Trophoblast cell (in vitro differentiated cells and primary cell): ENCODE measurements at regions not wholly inside any gene's neighbourhood (a gene's known extent, or its start where the extent isn't known, plus 50 kb on each side); places are given as distances from the start of the nearest gene placed in this dataset.

Experiments used
- DNase-seq, 2 donors: peaks; one replicate each; pipeline ENCODE4 v3.0.0-alpha.2; 2016
- H2AFZ ChIP-seq: 2 replicates; pipeline ENCODE4 v1.6.1; 2013; ENCODE audit warnings: low read length, moderate library complexity, mild to moderate bottlenecking; ENCODE audit not compliant: insufficient read depth, poor library complexity
- H2AK5ac ChIP-seq: 2 replicates; pipeline ENCODE4 v1.6.1; 2013; ENCODE audit warnings: mild to moderate bottlenecking, low read length
- H2BK120ac ChIP-seq: 2 replicates; pipeline ENCODE4 v1.6.1; 2013; ENCODE audit warnings: low read length, mild to moderate bottlenecking, moderate library complexity; ENCODE audit not compliant: insufficient read depth, poor library complexity
- H2BK12ac ChIP-seq: 2 replicates; pipeline ENCODE4 v1.6.1; 2013; ENCODE audit warnings: mild to moderate bottlenecking, low read length, moderate library complexity
- H2BK5ac ChIP-seq: 2 replicates; pipeline ENCODE4 v1.6.1; 2013; ENCODE audit warnings: low read length, low read depth, moderate library complexity, mild to moderate bottlenecking; ENCODE audit not compliant: poor library complexity
- H3K14ac ChIP-seq: 2 replicates; pipeline ENCODE4 v1.6.1; 2013; ENCODE audit warnings: mild to moderate bottlenecking, low read length
- H3K18ac ChIP-seq: 2 replicates; pipeline ENCODE4 v1.6.1; 2013; ENCODE audit warnings: mild to moderate bottlenecking, low read length
- H3K23ac ChIP-seq: 2 replicates; pipeline ENCODE4 v1.6.1; 2013; ENCODE audit warnings: low read length
- H3K27ac ChIP-seq: 2 replicates; pipeline ENCODE4 v1.5.1; 2013; ENCODE audit warnings: low read depth, mild to moderate bottlenecking, inconsistent platforms, low read length, moderate library complexity
- H3K27me3 ChIP-seq: 2 replicates; pipeline ENCODE4 v1.6.1; 2013; ENCODE audit warnings: inconsistent platforms, mild to moderate bottlenecking, low read length, moderate library complexity; ENCODE audit not compliant: insufficient read depth
- H3K36me3 ChIP-seq, 2 experiments: 1 replicate in 1 of 2; 2 replicates in 1 of 2; pipeline ENCODE4 v1.6.1; 2013; ENCODE audit warnings: low read length in 2 of 2, mild to moderate bottlenecking in 2 of 2, moderate library complexity in 1 of 2; ENCODE audit not compliant: insufficient read depth in 2 of 2, control insufficient read depth in 1 of 2
- H3K4ac ChIP-seq: 2 replicates; pipeline ENCODE4 v1.6.1; 2013; ENCODE audit warnings: low read depth, mild to moderate bottlenecking, low read length, moderate library complexity
- H3K4me1 ChIP-seq, 2 experiments: 1 replicate in 1 of 2; 2 replicates in 1 of 2; pipeline ENCODE4 v1.6.1; 2013; ENCODE audit warnings: low read length in 2 of 2, mild to moderate bottlenecking in 2 of 2, moderate library complexity in 1 of 2; ENCODE audit not compliant: insufficient read depth in 2 of 2, control insufficient read depth in 1 of 2
- H3K4me2 ChIP-seq: 2 replicates; pipeline ENCODE4 v1.6.1; 2013; ENCODE audit warnings: inconsistent platforms, mild to moderate bottlenecking, low read length, moderate library complexity
- H3K4me3 ChIP-seq: 2 replicates; pipeline ENCODE4 v1.5.1; 2013; ENCODE audit warnings: mild to moderate bottlenecking, low read depth, low read length, inconsistent platforms
- H3K79me1 ChIP-seq: one replicate; pipeline ENCODE4 v1.6.1; 2013; ENCODE audit warnings: low read length
- H3K79me2 ChIP-seq: 2 replicates; pipeline ENCODE4 v1.6.1; 2013; ENCODE audit warnings: low read length, mild to moderate bottlenecking; ENCODE audit not compliant: control insufficient read depth, insufficient read depth, poor library complexity
- H3K9ac ChIP-seq: 2 replicates; pipeline ENCODE4 v1.6.1; 2013; ENCODE audit warnings: mild to moderate bottlenecking, low read length
- H3K9me3 ChIP-seq: 2 replicates; pipeline ENCODE4 v1.6.1; 2013; ENCODE audit warnings: low read depth, mild to moderate bottlenecking, control low read depth, inconsistent platforms, low read length; ENCODE audit not compliant: insufficient read depth
- H4K12ac ChIP-seq: 2 replicates; pipeline ENCODE4 v1.6.1; 2013; ENCODE audit warnings: low read depth, mild to moderate bottlenecking, low read length, moderate library complexity
- H4K8ac ChIP-seq: 2 replicates; pipeline ENCODE4 v1.6.1; 2013; ENCODE audit warnings: low read depth, mild to moderate bottlenecking, low read length, moderate library complexity
- H4K91ac ChIP-seq: one replicate; pipeline ENCODE4 v1.6.1; 2013; ENCODE audit warnings: low read depth, mild to moderate bottlenecking, low read length, moderate library complexity
- WGBS: extraction: QIAGEN DNeasy Blood & Tissue Kit; methylation state at CpG from one replicate; pipeline ENCODE4 v1.1.7; 2013; ENCODE audit warnings: missing lambda C conversion rate; ENCODE audit not compliant: insufficient read length, insufficient coverage; ENCODE audit errors: extremely low coverage; 5-methylcytosine and 5-hydroxymethylcytosine counted together

DNA sequence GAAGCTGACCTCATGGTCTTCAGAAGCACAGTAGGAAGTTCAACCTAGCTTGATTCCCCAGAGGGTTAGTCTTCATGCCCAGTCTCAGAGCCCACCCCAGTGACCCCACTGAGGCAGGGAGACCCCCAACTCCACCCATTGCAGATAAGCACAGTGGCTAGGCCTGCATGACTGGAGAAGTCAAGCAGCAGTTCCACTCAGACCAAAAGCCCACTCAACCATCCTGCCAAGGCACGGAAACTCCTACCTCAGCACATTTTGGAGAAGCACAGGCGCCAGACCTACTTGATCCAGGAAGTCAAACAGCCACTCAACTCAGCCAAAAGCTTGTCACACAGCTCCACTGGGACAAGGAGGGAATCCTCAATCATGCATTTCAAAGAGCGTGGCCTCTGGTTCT, 78.4 kb upstream of the HTR1E start:
- H3K14ac ChIP-seq: no peak overlapping the region
- no peak overlapping the region for H3K18ac ChIP-seq
- no peak for DNase-seq
- no CpG with 5 or more reads among the region's 3 CpGs for WGBS
- no peaks in the 10 kb centered on the region for H3K4me1 ChIP-seq
- H2AK5ac ChIP-seq: peak overlapping the region; percentile 1
- H3K79me2 ChIP-seq: peaks cover 2% of the 10 kb centered on the region
- no peak overlapping the region for H3K9ac ChIP-seq
- H2BK12ac ChIP-seq: peak overlapping the region; percentile 47
- no peak overlapping the region for H2BK5ac ChIP-seq
- peak overlapping the region; percentile 5 for H2AFZ ChIP-seq
- H4K91ac ChIP-seq: peak overlapping the region; percentile 23
- no peak overlapping the region for H4K8ac ChIP-seq
- no peak overlapping the region for H3K4me3 ChIP-seq
- no peak overlapping the region for H3K4me2 ChIP-seq
- no peaks in the 10 kb centered on the region for H3K27me3 ChIP-seq
- H4K12ac ChIP-seq: no peak overlapping the region
- no peak overlapping the region for H3K23ac ChIP-seq
- peaks cover 17% of the 10 kb centered on the region for H3K79me1 ChIP-seq
- H3K27ac ChIP-seq: no peak overlapping the region
- peak overlapping the region; percentile 8 for H2BK120ac ChIP-seq
- H3K36me3 ChIP-seq: no peaks in the 10 kb centered on the region
- H3K9me3 ChIP-seq: no peaks in the 10 kb centered on the region
- H3K4ac ChIP-seq: no peak overlapping the region

DNA sequence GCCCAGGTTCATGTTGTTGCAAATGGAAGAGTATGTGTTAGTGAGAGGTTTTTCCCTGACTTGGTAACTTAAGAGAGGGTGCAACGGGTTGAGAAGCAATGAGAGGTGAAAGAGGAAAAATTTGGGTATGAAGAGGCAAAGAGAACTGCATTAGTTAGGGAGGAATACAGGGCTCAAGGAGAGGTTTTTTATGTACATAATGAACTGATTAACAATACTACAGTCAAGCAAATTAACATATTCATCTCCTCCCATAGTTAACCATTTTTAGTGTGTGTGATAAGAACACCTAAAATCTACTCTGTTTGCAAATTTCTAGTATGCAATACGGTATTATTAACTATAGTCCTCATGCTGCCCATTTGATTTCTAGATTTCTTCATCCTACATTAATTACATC, 79.5 kb upstream of the HTR1E start:
- H4K12ac ChIP-seq: no peak overlapping the region
- H4K8ac ChIP-seq: no peak overlapping the region
- H2BK120ac ChIP-seq: peak overlapping the region; percentile 97
- H3K9me3 ChIP-seq: no peaks in the 10 kb centered on the region
- H3K27ac ChIP-seq: no peak overlapping the region
- no peak overlapping the region for H2AFZ ChIP-seq
- H3K4ac ChIP-seq: no peak overlapping the region
- H3K4me3 ChIP-seq: no peak overlapping the region
- H3K79me1 ChIP-seq: peaks cover 17% of the 10 kb centered on the region
- peak overlapping the region; percentile 95 for H4K91ac ChIP-seq
- H2AK5ac ChIP-seq: no peak overlapping the region
- peak overlapping the region; percentile 89 for H2BK5ac ChIP-seq
- H3K14ac ChIP-seq: peak overlapping the region; percentile 80
- WGBS: no CpG with 5 or more reads among the region's 2 CpGs
- no peaks in the 10 kb centered on the region for H3K4me1 ChIP-seq
- no peaks in the 10 kb centered on the region for H3K27me3 ChIP-seq
- no peak for DNase-seq
- peaks cover 2% of the 10 kb centered on the region for H3K79me2 ChIP-seq
- H3K18ac ChIP-seq: no peak overlapping the region
- no peak overlapping the region for H3K9ac ChIP-seq
- no peak overlapping the region for H3K4me2 ChIP-seq
- no peak overlapping the region for H3K23ac ChIP-seq
- H3K36me3 ChIP-seq: no peaks in the 10 kb centered on the region
- peak overlapping the region; percentile 79 for H2BK12ac ChIP-seq

DNA sequence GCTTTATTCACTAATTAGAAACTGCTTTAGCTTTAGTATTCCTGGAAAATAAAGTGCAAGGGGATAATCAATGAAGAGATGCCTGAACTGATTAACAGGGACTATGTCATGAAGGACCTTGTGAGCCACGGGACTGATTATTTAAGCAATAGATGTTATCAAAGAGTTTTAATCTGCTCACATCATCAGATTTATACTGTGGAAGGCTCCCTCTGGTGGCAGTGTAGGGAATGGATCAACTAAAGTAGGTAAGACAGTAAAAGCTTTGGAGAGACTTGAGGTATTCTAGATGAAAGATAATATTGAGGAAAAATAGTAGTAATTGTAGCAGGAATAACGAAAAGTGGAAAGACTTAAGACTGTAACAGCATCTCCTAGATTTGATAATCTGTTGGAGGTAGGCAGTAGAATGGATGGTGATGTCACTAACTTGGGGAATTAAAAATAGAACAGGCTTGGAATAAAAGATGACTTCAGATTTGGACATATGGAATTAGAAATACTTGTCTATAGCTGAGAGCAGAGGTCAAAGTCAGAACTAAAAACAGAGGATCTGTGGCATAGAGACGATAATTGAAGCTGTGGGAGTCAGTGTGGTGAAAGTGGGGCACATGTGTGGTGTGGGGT, 80.3 kb upstream of the HTR1E start:
- H3K14ac ChIP-seq: peak overlapping the region; percentile 80
- H3K79me2 ChIP-seq: peaks cover 2% of the 10 kb centered on the region
- H2BK120ac ChIP-seq: peak overlapping the region; percentile 97
- WGBS: no CpG with 5 or more reads among the region's 3 CpGs
- DNase-seq: peak; percentile 40 to 77
- H4K8ac ChIP-seq: peak overlapping the region; percentile 74
- peak overlapping the region; percentile 9 for H3K9ac ChIP-seq
- H2AFZ ChIP-seq: peak overlapping the region; percentile 54
- no peaks in the 10 kb centered on the region for H3K4me1 ChIP-seq
- no peaks in the 10 kb centered on the region for H3K9me3 ChIP-seq
- H3K27me3 ChIP-seq: no peaks in the 10 kb centered on the region
- no peak overlapping the region for H3K4me2 ChIP-seq
- peak overlapping the region; percentile 79 for H2BK12ac ChIP-seq
- H3K4ac ChIP-seq: peak overlapping the region; percentile 34
- no peak overlapping the region for H4K12ac ChIP-seq
- H3K18ac ChIP-seq: no peak overlapping the region
- no peaks in the 10 kb centered on the region for H3K36me3 ChIP-seq
- no peak overlapping the region for H3K23ac ChIP-seq
- H2AK5ac ChIP-seq: no peak overlapping the region
- H4K91ac ChIP-seq: peak overlapping the region; percentile 95
- H3K79me1 ChIP-seq: peaks cover 17% of the 10 kb centered on the region
- H3K4me3 ChIP-seq: no peak overlapping the region
- H2BK5ac ChIP-seq: peak overlapping the region; percentile 89
- no peak overlapping the region for H3K27ac ChIP-seq

DNA sequence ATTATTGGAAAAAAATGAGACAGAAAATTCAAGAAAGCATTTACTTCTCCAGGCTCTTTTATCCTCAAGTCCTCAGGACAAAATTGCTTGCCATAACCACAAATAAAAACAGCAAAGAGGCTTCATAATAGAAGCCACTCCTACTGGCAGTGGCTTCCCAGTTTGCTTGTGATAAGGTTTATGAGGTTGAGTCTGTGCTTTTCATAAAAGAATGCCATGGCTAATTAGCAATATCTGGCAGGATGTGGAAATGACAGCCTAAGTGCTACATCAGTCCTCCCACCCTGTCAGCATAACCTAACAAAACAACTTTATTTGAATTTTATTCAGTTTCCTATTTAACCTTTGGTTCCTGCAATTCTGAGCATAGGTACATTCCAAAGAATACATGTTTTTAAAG, 80.9 kb upstream of the HTR1E start:
- DNase-seq: peak in 1 of 2 donors; percentile 4
- no peak overlapping the region for H2AK5ac ChIP-seq
- H4K8ac ChIP-seq: no peak overlapping the region
- H2BK12ac ChIP-seq: peak overlapping the region; percentile 95
- peak overlapping the region; percentile 63 for H2BK5ac ChIP-seq
- no peak overlapping the region for H3K23ac ChIP-seq
- H4K12ac ChIP-seq: no peak overlapping the region
- H3K79me1 ChIP-seq: peaks cover 17% of the 10 kb centered on the region
- H3K4me3 ChIP-seq: no peak overlapping the region
- no peak overlapping the region for H3K27ac ChIP-seq
- H3K14ac ChIP-seq: no peak overlapping the region
- H3K4me2 ChIP-seq: no peak overlapping the region
- no peak overlapping the region for H2AFZ ChIP-seq
- peaks cover 2% of the 10 kb centered on the region for H3K79me2 ChIP-seq
- H4K91ac ChIP-seq: no peak overlapping the region
- H3K36me3 ChIP-seq: no peaks in the 10 kb centered on the region
- no peak overlapping the region for H3K18ac ChIP-seq
- H3K9me3 ChIP-seq: no peaks in the 10 kb centered on the region
- no peak overlapping the region for H3K4ac ChIP-seq
- no peaks in the 10 kb centered on the region for H3K4me1 ChIP-seq
- H3K9ac ChIP-seq: no peak overlapping the region
- peak overlapping the region; percentile 66 for H2BK120ac ChIP-seq
- no peaks in the 10 kb centered on the region for H3K27me3 ChIP-seq
